ENCODE measurements at regions not wholly inside any gene's neighbourhood (a gene's known extent, or its start where the extent isn't known, plus 50 kb on each side); places are given as distances from the start of the nearest gene placed in this dataset.

DNA sequence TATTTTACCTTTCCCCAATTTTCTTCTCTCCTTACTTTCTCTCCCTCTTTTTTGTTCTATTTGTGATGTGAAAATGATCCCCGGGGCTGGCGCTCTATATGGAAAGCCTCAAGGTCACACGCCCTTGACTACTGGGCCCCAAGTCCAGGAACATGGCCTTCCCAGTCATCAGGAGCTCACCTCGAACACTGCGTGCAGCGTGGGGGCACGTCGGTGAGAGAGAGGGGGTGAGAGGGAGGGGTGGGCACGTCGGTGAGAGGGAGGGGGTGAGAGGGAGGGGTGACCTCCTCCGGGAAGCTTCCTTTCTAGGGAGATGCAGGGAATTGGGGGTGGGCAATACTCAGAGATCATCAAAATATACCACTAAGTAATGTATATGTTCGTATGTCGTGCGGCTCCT is 94.6 kb upstream of the TMPRSS2 start:
- TF ChIP-seq EZH2 (IDR thresholded peaks at IDR 0.05), result no peak
- TF ChIP-seq, protein P1, sequence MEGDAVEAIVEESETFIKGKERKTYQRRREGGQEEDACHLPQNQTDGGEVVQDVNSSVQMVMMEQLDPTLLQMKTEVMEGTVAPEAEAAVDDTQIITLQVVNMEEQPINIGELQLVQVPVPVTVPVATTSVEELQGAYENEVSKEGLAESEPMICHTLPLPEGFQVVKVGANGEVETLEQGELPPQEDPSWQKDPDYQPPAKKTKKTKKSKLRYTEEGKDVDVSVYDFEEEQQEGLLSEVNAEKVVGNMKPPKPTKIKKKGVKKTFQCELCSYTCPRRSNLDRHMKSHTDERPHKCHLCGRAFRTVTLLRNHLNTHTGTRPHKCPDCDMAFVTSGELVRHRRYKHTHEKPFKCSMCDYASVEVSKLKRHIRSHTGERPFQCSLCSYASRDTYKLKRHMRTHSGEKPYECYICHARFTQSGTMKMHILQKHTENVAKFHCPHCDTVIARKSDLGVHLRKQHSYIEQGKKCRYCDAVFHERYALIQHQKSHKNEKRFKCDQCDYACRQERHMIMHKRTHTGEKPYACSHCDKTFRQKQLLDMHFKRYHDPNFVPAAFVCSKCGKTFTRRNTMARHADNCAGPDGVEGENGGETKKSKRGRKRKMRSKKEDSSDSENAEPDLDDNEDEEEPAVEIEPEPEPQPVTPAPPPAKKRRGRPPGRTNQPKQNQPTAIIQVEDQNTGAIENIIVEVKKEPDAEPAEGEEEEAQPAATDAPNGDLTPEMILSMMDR (IDR thresholded peaks at IDR 0.05), result no peak
- TF ChIP-seq EZH2phosphoT487 (IDR thresholded peaks at IDR 0.05), result no peak

Data from neural progenitor cell (in vitro differentiated cells).